ENCODE measurements at regions not wholly inside any gene's neighbourhood (a gene's known extent, or its start where the extent isn't known, plus 50 kb on each side); places are given as distances from the start of the nearest gene placed in this dataset.
"Not testable (repeated sequence)": the region's sequence is repeated elsewhere in the genome, so short reads cannot be mapped to it uniquely, and the experiment has no call there.

DNA sequence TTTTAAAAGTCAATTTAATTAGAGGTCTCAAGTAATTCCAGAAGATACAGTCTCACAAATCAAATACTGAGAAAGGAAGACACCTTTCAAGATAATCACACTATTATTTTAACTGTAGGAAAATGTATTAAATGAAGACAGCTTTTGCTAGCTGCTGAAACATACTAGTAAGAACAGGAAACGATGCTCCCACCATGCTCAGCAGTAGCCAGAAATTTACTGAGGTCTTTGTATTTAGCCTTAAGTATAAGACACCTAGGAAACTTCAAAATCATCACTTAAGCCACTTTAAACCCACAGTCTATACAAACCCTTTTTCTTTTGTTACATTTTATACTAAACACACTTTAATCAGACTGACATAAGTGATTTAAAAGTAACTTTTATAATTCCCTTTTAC is 72.7 kb upstream of the NPIPB12 start:
- H3K27ac ChIP-seq (ENCODE audit: low read length); H3K4me1 ChIP-seq (ENCODE audit: control insufficient read depth, insufficient read depth, low read length); H3K27me3 ChIP-seq (ENCODE audit: control insufficient read depth, insufficient read depth, low read length); DNase-seq; H3K36me3 ChIP-seq (ENCODE audit: control insufficient read depth, insufficient read depth, low read length); H3K4me3 ChIP-seq (ENCODE audit: low read length); H3K9me3 ChIP-seq (ENCODE audit: control insufficient read depth, low read depth, low read length): not testable (repeated sequence)
- WGBS (ENCODE audit: insufficient coverage, low lambda C conversion rate), result no CpG with 5 or more reads among the region's 1 CpG

DNA sequence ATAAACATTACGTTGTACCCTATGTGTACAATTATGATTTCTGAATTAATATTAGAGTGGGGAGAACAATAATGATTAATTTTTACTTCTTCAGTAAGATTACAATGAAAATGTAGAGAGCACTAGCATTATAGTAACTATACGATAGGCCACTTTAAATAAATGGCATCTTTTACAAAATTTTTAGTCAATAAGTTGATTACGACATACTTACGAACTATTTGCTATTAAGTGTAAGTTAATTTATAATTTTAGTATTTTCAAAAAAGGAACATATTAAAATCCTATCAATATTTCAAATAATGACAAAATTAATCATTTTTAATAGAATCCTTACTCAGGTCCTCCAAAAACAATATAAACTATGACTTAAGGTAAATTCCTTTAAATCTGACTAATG is 75.6 kb upstream of the NPIPB12 start:
- DNase-seq; H3K36me3 ChIP-seq (ENCODE audit: control insufficient read depth, insufficient read depth, low read length); H3K27me3 ChIP-seq (ENCODE audit: control insufficient read depth, insufficient read depth, low read length); H3K4me3 ChIP-seq (ENCODE audit: low read length); H3K4me1 ChIP-seq (ENCODE audit: control insufficient read depth, insufficient read depth, low read length); H3K9me3 ChIP-seq (ENCODE audit: control insufficient read depth, low read depth, low read length); H3K27ac ChIP-seq (ENCODE audit: low read length): not testable (repeated sequence)
- WGBS (ENCODE audit: insufficient coverage, low lambda C conversion rate), result 90% methylated on average over 3 of the region's 4 CpGs

DNA sequence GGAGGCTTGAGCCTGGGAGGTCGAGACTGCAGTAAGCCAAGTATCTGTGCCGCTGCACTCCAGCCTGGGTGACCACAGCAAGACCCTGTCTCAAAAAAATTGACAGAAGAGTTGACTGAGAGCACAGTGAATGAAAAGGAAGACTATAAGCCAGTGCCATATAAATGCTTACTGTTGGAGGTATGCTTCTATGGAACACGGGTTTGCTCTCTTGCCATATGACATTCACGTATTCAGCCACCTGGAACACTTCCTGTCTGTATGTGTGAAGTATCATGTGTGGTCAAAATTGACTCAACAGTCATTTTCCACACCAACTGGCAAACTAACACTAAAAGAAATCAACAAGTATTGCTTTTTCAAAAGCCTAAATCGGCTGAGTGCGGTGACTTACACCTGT is 71.1 kb upstream of the SPN start:
- H3K4me1 ChIP-seq (ENCODE audit: control insufficient read depth, insufficient read depth, low read length); H3K9me3 ChIP-seq (ENCODE audit: control insufficient read depth, low read depth, low read length); DNase-seq; H3K27me3 ChIP-seq (ENCODE audit: control insufficient read depth, insufficient read depth, low read length); H3K4me3 ChIP-seq (ENCODE audit: low read length); H3K36me3 ChIP-seq (ENCODE audit: control insufficient read depth, insufficient read depth, low read length); H3K27ac ChIP-seq (ENCODE audit: low read length): not testable (repeated sequence)
- no CpG with 5 or more reads among the region's 6 CpGs for WGBS (ENCODE audit: insufficient coverage, low lambda C conversion rate)

DNA sequence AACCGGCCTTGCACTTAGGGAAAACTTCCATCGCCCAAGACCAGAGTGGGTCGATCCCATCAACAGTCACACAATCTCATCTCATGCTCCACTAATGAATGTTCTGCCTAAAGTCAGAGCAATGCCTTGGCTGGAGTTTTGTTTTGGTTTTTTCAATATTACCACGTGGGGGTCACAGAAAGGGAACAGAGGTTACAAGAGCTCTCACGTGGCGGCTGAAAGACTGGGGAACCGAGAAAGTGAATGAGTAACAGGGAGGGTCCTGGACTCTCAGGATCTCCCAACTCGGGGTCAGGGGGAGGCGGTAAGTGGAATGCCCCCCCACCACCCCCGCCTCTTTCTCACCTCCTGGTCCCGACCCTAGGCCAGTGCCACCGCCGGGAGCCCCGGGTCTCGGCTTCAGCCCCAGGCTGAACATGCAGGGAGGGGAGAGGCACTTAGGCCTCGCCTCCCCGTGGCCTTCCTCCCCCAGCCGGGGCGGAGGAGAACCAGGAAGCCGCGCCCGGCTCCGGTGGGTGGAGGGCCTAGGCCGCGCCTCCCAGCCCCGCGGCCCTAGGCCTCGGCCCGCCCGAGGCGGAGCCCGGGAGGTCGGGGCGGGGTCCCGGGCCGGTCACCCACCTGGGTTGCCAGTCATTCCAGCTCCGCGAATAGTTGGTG is 68.7 kb upstream of the SPN start:
- WGBS (ENCODE audit: insufficient coverage, low lambda C conversion rate), result no CpG with 5 or more reads among the region's 38 CpGs
- H3K27ac ChIP-seq (ENCODE audit: low read length), result peak overlapping the region; percentile 74
- not testable (repeated sequence) for H3K9me3 ChIP-seq (ENCODE audit: control insufficient read depth, low read depth, low read length); H3K27me3 ChIP-seq (ENCODE audit: control insufficient read depth, insufficient read depth, low read length); H3K4me1 ChIP-seq (ENCODE audit: control insufficient read depth, insufficient read depth, low read length); H3K36me3 ChIP-seq (ENCODE audit: control insufficient read depth, insufficient read depth, low read length)
- peak; percentile 61 to 82 for DNase-seq
- peak overlapping the region; percentile 70 for H3K4me3 ChIP-seq (ENCODE audit: low read length)

DNA sequence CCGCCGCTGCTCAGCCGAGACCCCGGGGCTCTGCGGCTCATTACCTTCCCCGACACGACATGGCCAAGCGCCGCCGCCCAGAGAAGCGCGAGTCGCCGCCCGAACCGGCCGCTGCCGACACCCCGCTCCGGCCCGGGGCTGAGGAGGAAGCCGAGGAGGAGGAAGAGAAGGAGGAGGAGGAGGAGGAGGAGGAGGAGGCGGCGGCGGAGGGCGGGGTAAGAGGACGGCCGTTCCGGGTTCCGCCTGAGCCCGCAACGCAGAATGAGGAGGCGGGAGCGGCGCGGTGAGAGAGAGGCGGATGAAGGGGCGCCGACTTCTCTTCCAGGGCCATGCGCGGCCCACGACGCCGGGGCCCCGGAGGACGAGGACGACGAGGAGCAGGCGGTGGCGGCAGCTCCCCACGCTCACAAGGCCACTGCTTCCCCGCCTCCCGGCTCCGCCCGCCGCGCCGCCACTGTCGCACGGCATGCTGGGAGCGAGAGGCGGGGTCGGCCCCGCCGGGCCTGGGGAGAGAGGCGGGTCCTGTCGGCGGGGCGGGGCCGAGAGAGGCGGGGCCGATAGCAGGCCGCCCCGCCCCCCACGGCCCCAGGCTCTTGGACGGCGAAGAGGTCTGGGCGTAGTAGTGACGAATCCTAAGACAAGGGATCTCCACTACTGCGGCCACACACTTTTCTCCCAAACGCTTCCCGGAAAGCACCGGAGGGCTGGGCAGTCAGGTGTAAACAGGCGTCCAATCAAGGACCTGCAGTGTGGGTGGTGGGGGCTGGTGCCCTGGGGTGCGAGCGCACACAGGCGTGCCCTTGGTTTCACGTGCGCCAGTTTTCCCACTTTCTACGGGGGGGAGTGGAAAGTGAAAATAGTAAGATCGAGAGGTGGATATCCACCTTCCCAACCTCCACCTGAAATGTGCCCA is 67.9 kb upstream of the SPN start:
- peaks cover 10% of the 10 kb centered on the region for H3K4me1 ChIP-seq (ENCODE audit: control insufficient read depth, insufficient read depth, low read length)
- WGBS (ENCODE audit: insufficient coverage, low lambda C conversion rate), result no CpG with 5 or more reads among the region's 91 CpGs
- peak; percentile 85 to 93 for DNase-seq

DNA sequence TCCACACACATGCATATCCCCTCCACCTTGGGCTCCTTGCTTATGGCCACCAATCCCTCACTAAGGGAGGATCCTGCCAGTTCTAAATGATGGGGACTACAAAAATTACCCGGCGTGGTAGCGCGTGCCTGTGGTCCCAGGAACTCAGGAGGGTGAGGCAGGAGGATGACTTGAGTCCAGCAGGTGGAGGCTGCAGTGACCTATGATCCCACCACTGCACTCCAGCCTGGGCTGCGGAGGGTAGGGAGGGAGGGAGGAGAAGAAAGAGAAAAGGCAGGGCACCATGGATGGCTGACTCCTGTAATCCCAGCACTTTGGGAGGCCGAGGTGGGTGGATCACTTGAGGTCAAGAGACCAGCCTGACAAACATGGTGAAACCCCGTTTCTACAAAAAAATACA is 66.0 kb upstream of the SPN start:
- peaks cover 16% of the 10 kb centered on the region for H3K4me1 ChIP-seq (ENCODE audit: control insufficient read depth, insufficient read depth, low read length)
- DNase-seq; H3K36me3 ChIP-seq (ENCODE audit: control insufficient read depth, insufficient read depth, low read length); H3K27ac ChIP-seq (ENCODE audit: low read length); H3K27me3 ChIP-seq (ENCODE audit: control insufficient read depth, insufficient read depth, low read length); H3K4me3 ChIP-seq (ENCODE audit: low read length); H3K9me3 ChIP-seq (ENCODE audit: control insufficient read depth, low read depth, low read length): not testable (repeated sequence)
- no CpG with 5 or more reads among the region's 7 CpGs for WGBS (ENCODE audit: insufficient coverage, low lambda C conversion rate)

More for the DNA sequence above, 67.9 kb upstream of the SPN start:
- H3K27me3 ChIP-seq (ENCODE audit: control insufficient read depth, insufficient read depth, low read length); H3K36me3 ChIP-seq (ENCODE audit: control insufficient read depth, insufficient read depth, low read length); H3K9me3 ChIP-seq (ENCODE audit: control insufficient read depth, low read depth, low read length): not testable (repeated sequence)
- H3K4me3 ChIP-seq (ENCODE audit: low read length), result peak overlapping the region; percentile 70
- peak overlapping the region; percentile 74 for H3K27ac ChIP-seq (ENCODE audit: low read length)

DNA sequence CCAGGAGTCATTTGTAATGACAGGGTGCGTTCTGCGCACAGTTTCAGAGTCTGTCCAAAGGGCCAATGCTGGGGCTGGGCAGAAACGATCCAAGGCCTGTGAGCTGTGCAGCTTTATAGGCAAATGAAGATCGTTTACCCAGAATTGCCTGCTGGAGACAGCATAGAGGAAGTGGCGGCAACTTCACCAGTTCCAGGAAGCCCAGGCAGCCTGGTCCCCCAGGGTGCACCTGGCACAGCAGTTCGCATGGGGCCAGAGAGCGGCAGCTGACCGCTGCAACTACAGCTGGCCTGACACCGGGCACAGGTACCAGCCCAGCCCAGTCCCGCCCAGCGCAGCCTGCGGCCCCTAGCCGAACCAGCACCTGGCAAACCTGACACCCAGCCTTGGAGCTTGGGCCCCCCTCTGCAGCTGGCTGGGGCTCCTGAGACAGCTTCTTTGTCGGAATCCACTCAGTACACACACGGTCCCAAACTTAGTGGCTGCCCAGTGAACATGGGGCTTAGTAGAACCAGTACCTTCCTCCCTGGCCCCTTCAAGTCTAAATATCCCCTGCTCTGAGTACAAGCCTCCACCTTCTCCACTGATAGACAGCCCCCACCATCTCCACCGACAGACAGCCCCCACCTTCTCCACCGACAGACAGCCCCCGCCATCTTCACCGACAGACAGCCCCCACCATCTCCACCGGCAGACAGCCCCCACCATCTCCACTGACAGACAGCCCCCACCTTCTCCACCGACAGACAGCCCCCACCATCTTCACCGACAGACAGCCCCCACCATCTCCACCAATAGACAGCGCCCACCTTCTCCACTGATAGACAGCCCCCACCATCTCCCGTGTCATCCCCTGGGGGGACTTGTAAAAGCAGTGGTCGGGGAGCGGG is 62.7 kb upstream of the SPN start:
- not testable (repeated sequence) for H3K9me3 ChIP-seq (ENCODE audit: control insufficient read depth, low read depth, low read length); H3K27me3 ChIP-seq (ENCODE audit: control insufficient read depth, insufficient read depth, low read length); H3K4me3 ChIP-seq (ENCODE audit: low read length); H3K36me3 ChIP-seq (ENCODE audit: control insufficient read depth, insufficient read depth, low read length)
- H3K4me1 ChIP-seq (ENCODE audit: control insufficient read depth, insufficient read depth, low read length), result peaks cover 19% of the 10 kb centered on the region
- WGBS (ENCODE audit: insufficient coverage, low lambda C conversion rate), result no CpG with 5 or more reads among the region's 26 CpGs
- peak overlapping the region; percentile 21 for H3K27ac ChIP-seq (ENCODE audit: low read length)
- DNase-seq, result peak in 1 of 2 donors; percentile 14

DNA sequence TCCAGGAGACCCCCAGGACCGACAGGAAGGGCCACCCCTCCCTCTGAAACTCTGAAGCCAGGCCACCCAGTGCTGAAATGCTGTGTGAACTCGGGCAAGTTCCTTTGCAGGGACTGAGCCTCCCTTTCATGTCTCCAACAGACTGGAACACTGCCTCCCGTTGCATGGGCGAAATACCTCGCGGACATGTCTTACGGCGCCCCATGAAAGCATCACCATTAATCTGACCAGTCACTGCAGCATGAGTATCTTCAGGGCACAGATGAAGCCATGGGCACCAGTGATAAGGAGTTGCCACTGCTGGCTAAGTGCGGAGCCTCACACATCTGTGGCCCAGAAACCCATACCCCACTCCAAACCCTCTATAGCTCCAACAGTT is 60.8 kb upstream of the SPN start:
- not testable (repeated sequence) for DNase-seq; H3K36me3 ChIP-seq (ENCODE audit: control insufficient read depth, insufficient read depth, low read length); H3K9me3 ChIP-seq (ENCODE audit: control insufficient read depth, low read depth, low read length); H3K27ac ChIP-seq (ENCODE audit: low read length); H3K4me3 ChIP-seq (ENCODE audit: low read length); H3K27me3 ChIP-seq (ENCODE audit: control insufficient read depth, insufficient read depth, low read length)
- peaks cover 22% of the 10 kb centered on the region for H3K4me1 ChIP-seq (ENCODE audit: control insufficient read depth, insufficient read depth, low read length)
- no CpG with 5 or more reads among the region's 9 CpGs for WGBS (ENCODE audit: insufficient coverage, low lambda C conversion rate)

DNA sequence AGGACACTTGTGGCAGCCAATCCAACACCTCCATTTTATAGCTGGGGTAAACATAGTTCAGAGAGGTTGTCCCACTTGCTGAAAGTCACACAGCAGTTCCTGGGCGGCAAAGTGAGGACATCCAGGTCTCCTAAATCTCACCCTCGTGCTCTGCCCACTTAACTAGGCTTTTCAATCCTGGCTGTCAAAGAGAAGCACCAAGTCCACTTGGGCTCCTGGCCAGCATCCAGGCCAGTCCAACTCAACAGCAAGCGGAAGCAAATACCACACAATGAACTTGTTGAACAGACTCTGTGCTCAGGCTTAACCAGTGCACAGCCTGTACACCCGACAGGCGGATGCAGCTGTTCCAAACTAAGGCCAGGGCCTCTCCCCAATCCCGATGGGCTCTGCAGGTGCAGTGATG is 60.4 kb upstream of the SPN start:
- H3K4me3 ChIP-seq (ENCODE audit: low read length), result not testable (repeated sequence)

More for the DNA sequence above, 60.4 kb upstream of the SPN start:
- H3K36me3 ChIP-seq (ENCODE audit: control insufficient read depth, insufficient read depth, low read length); H3K9me3 ChIP-seq (ENCODE audit: control insufficient read depth, low read depth, low read length); H3K27ac ChIP-seq (ENCODE audit: low read length); DNase-seq; H3K27me3 ChIP-seq (ENCODE audit: control insufficient read depth, insufficient read depth, low read length): not testable (repeated sequence)
- WGBS (ENCODE audit: insufficient coverage, low lambda C conversion rate), result no CpG with 5 or more reads among the region's 6 CpGs
- peaks cover 22% of the 10 kb centered on the region for H3K4me1 ChIP-seq (ENCODE audit: control insufficient read depth, insufficient read depth, low read length)
